ENCODE measurements at regions not wholly inside any gene's neighbourhood (a gene's known extent, or its start where the extent isn't known, plus 50 kb on each side); places are given as distances from the start of the nearest gene placed in this dataset.

GRCh38 chr3:194805546-194805945 is 119.9 kb downstream of the FAM43A start:
- no peak for FAIRE-seq
- Histone ChIP-seq H3K27ac (no peak overlapping the region), H3K4me2 (no peak overlapping the region), H3K4me3 (no peak overlapping the region), H3K4me1 (peaks cover 14% of the 10 kb centered on the region; the same call in 2 of the 3 replicates), H3K9me3 (no peaks in the 10 kb centered on the region)
- TF ChIP-seq HES2 (IDR thresholded peaks at IDR 0.05) (no peak), RAD21 (conservative IDR thresholded peaks at IDR 0.05 in 1 of 2, IDR thresholded peaks at IDR 0.05 in 1 of 2) (no peak), EP300 (IDR thresholded peaks at IDR 0.05) (no peak), ESRRA (IDR thresholded peaks at IDR 0.05; ENCODE audit: borderline replicate concordance, low read length) (no peak), SMC3 (IDR thresholded peaks at IDR 0.05) (no peak), ZNF302 (CRISPR knock-in tag; IDR thresholded peaks at IDR 0.05) (no peak), PHF8 (IDR thresholded peaks at IDR 0.05; ENCODE audit: borderline replicate concordance, low read depth) (no peak), MAZ (IDR thresholded peaks at IDR 0.05; ENCODE audit: borderline replicate concordance, low read depth, low read length) (no peak), FOSL2 (IDR thresholded peaks at IDR 0.05) (no peak), FOSL2 (CRISPR knock-in tag; IDR thresholded peaks at IDR 0.05) (no peak)
- 81% methylated on average over 2 of the region's 4 CpGs for WGBS (ENCODE audit: missing lambda C conversion rate)
- ChIA-PET CTCF (interaction anchor here (0.8 to 3.2 kb wide), 3 partner anchors 9 to 123 kb away, joined by 3 to 9 read pairs (median 4); no protein-coding TSS in a partner anchor), POLR2A (no interaction called here)
- ATAC-seq: no peak
- DNase-seq (ENCODE audit: low read depth in 1 of 2, low spot score in 1 of 2): no peak

GRCh38 chr3:194806991-194807630 is 121.4 kb downstream of the FAM43A start:
- ATAC-seq (no peak), FAIRE-seq (no peak), DNase-seq (ENCODE audit: low read depth in 1 of 2, low spot score in 1 of 2) (peak in 1 of 2 experiments; percentile 17)
- no peak overlapping the region for H3K4me3 ChIP-seq
- no peaks in the 10 kb centered on the region for H3K9me3 ChIP-seq
- 45% methylated on average over 10 of the region's 10 CpGs for WGBS (ENCODE audit: missing lambda C conversion rate)
- H3K4me1 ChIP-seq: peaks cover 14% of the 10 kb centered on the region; the same call in 2 of the 3 replicates
- POLR2A ChIA-PET: no interaction called here
- no peak overlapping the region for H3K4me2 ChIP-seq
- no peak for TF ChIP-seq JUN (IDR thresholded peaks at IDR 0.05)
- TF ChIP-seq RNF2 (IDR thresholded peaks at IDR 0.05; ENCODE audit: borderline replicate concordance, low read depth): no peak
- no peak for TF ChIP-seq TP53 (CRISPR knock-in tag; IDR thresholded peaks at IDR 0.05)
- TF ChIP-seq TFCP2L1 (CRISPR knock-in tag; IDR thresholded peaks at IDR 0.05): no peak
- no peak for TF ChIP-seq SMC3 (IDR thresholded peaks at IDR 0.05)
- TF ChIP-seq USF2 (IDR thresholded peaks at IDR 0.05): no peak
- TF ChIP-seq RARB (CRISPR knock-in tag; IDR thresholded peaks at IDR 0.05): no peak
- no peak for TF ChIP-seq HDAC2 (IDR thresholded peaks at IDR 0.05)
- no peak for TF ChIP-seq ELK1 (IDR thresholded peaks at IDR 0.05; ENCODE audit: low read depth, low read length)
- TF ChIP-seq ZNF302 (CRISPR knock-in tag; IDR thresholded peaks at IDR 0.05): no peak
- no peak for TF ChIP-seq CBX2 (IDR thresholded peaks at IDR 0.05; ENCODE audit: borderline replicate concordance, low read depth)
- TF ChIP-seq GATA3 (IDR thresholded peaks at IDR 0.05; ENCODE audit: borderline replicate concordance): no peak
- TF ChIP-seq EP300 (IDR thresholded peaks at IDR 0.05): no peak
- TF ChIP-seq EHMT2 (IDR thresholded peaks at IDR 0.05; ENCODE audit: low read depth): no peak
- TF ChIP-seq CBX8 (IDR thresholded peaks at IDR 0.05): no peak
- TF ChIP-seq FOXS1 (CRISPR knock-in tag; IDR thresholded peaks at IDR 0.05): no peak
- TF ChIP-seq E2F6 (IDR thresholded peaks at IDR 0.05; ENCODE audit: borderline replicate concordance, low read depth): no peak
- CTCF ChIA-PET: interaction anchor here (3.2 kb wide), 1 partner anchor 124 kb away, joined by 9 read pairs; no protein-coding TSS in a partner anchor
- peak overlapping the region; percentile 33 to 57; a peak in 3 of 6 replicates for H3K27ac ChIP-seq

All from A549 (cell line).